ENCODE measurements at regions not wholly inside any gene's neighbourhood (a gene's known extent, or its start where the extent isn't known, plus 50 kb on each side); places are given as distances from the start of the nearest gene placed in this dataset.

- no peaks in the 10 kb centered on the region for H3K27me3 ChIP-seq
- no peak overlapping the region for H3K27ac ChIP-seq
- no peaks in the 10 kb centered on the region for H3K36me3 ChIP-seq
- in situ Hi-C loops (cut with MboI; ENCODE audit: low sequenced_read_pairs in 4 of 4) (no loop called here), intact Hi-C loops (cut with DNase I; ENCODE audit: low total_unique reads) (no loop called here)
- peaks cover 0 to 9% of the 10 kb centered on the region in 2 donors for H3K4me1 ChIP-seq
- ATAC-seq (no peak), DNase-seq (no peak)
- H3K4me3 ChIP-seq: no peak overlapping the region
- H3K9me3 ChIP-seq: no peaks in the 10 kb centered on the region
- no peak for TF ChIP-seq POLR2A (IDR thresholded peaks at IDR 0.05)
- TF ChIP-seq, protein P1, sequence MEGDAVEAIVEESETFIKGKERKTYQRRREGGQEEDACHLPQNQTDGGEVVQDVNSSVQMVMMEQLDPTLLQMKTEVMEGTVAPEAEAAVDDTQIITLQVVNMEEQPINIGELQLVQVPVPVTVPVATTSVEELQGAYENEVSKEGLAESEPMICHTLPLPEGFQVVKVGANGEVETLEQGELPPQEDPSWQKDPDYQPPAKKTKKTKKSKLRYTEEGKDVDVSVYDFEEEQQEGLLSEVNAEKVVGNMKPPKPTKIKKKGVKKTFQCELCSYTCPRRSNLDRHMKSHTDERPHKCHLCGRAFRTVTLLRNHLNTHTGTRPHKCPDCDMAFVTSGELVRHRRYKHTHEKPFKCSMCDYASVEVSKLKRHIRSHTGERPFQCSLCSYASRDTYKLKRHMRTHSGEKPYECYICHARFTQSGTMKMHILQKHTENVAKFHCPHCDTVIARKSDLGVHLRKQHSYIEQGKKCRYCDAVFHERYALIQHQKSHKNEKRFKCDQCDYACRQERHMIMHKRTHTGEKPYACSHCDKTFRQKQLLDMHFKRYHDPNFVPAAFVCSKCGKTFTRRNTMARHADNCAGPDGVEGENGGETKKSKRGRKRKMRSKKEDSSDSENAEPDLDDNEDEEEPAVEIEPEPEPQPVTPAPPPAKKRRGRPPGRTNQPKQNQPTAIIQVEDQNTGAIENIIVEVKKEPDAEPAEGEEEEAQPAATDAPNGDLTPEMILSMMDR (IDR thresholded peaks at IDR 0.05 in 4 of 5, conservative IDR thresholded peaks at IDR 0.05 in 1 of 5): no peak
These were observed 135.0 kb downstream of the FOXD2 start for GRCh38 chr1:47572731-47573430.

DNA sequence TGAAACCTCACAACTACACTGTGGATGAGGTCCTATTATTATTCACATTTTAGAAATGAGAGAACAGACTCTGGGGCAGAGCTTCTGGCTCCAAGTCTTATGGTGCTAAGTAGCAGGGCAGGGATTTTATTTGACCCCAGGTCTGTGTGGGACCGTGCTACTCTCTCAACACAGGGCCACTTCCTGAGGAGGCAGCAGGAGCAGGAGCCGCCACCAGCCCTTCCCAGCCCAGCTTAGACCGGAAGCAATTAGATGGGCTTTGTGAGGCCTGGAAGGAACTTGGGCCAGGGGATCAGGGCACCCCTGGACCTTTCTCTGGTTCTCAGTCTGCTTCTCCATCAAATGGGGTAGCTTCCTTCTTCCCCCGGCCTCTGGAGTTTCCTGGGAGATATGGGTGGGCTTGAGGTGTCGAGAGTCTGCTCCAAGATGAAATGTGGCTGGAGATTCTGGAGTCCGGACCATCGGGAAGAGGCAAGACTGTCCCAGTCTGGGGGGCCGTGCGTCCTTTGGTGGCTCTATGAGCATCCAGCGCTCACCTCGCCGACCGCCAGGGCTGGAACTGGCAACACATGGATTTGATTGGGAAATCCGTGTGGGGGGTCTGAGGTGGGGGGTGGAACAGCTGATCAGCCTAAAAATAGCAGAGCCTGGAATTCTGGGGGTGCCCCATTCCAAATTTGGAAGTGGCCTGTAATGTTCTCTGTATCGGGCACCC lies 136.8 kb downstream of the FOXD2 start:
- H3K27me3 ChIP-seq: no peaks in the 10 kb centered on the region
- no peaks in the 10 kb centered on the region for H3K36me3 ChIP-seq
- DNase-seq (no peak), ATAC-seq (no peak)
- in situ Hi-C loops (cut with MboI; ENCODE audit: low sequenced_read_pairs in 4 of 4): no loop called here
- H3K4me1 ChIP-seq: peaks cover 0 to 5% of the 10 kb centered on the region in 2 donors
- no peaks in the 10 kb centered on the region for H3K9me3 ChIP-seq
- no peak for TF ChIP-seq POLR2A (IDR thresholded peaks at IDR 0.05)
- TF ChIP-seq, protein P1 (IDR thresholded peaks at IDR 0.05 in 4 of 5, conservative IDR thresholded peaks at IDR 0.05 in 1 of 5): no peak
- H3K27ac ChIP-seq: no peak overlapping the region
- intact Hi-C loops (cut with DNase I; ENCODE audit: low total_unique reads): no loop called here
- no peak overlapping the region for H3K4me3 ChIP-seq

DNA sequence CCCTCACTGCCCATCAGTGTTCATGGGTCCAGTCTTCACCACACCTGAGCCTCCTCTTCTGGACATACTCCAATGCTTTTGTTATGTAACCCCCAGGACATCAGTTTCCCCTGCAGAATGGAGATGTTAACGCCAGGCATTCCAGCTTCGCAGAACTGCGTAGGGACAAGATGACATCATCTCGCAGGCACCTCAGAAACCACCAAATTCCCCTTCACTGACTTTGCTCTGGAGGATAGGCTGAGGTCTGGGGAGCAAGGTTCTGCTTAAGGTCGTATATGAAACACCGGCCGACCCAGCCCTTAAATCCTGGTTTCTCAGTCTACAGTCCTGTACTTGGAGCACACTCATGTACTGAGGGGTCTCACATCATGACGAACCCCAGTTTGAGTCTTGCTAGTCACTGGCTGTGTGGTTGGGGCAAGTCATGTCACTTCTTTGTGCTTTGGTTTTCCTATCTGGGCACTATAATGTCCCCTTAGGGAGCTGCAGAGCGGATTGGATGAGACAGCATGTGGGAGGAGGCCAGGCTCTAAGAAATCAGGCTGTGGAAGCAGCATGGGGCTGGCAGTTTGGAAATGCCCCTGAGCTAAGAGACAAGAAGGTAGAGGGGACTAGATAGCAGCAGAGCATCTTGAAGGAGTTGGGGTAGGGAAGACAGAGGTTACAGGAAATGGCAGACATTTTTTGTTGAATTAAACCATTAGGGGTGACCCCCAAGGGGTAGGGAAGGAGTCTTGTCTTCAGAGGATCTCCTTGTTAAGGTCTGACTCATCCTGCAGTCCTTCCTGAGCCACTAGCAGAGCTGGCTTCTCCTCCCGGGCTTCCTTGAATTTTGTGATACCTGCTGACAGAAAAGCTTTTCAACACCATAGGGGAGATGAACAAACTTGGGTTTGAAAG lies 138.3 kb downstream of the FOXD2 start:
- in situ Hi-C loops (cut with MboI; ENCODE audit: low sequenced_read_pairs in 4 of 4): no loop called here
- no peak for DNase-seq
- TF ChIP-seq POLR2A (IDR thresholded peaks at IDR 0.05): no peak
- TF ChIP-seq, protein P1 (IDR thresholded peaks at IDR 0.05 in 4 of 5, conservative IDR thresholded peaks at IDR 0.05 in 1 of 5): no peak
- no peak for ATAC-seq
- intact Hi-C loops (cut with DNase I; ENCODE audit: low total_unique reads): no loop called here
- no peaks in the 10 kb centered on the region for H3K9me3 ChIP-seq
- no peak overlapping the region for H3K4me3 ChIP-seq
- no peaks in the 10 kb centered on the region for H3K36me3 ChIP-seq
- H3K27me3 ChIP-seq: peaks cover 0 to 2% (median 0%) of the 10 kb centered on the region in 3 donors
- no peak overlapping the region for H3K27ac ChIP-seq
- H3K4me1 ChIP-seq: no peaks in the 10 kb centered on the region

DNA sequence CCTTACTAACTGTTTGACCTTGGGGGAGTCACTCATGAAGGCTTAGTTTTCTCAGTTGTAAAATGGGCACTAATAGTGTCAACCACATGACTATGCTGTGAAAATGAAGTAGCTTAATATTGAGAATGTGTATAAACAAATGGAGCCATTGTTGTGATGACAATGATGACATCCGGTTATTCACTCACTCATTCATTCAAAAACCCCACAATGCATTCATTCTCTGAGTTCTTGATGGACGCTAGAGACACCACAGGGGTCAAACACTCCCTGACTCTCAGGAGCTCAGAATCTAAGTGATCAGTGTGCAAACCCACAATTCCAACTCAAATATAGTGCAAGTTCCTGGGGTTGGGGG lies 138.9 kb downstream of the FOXD2 start:
- Histone ChIP-seq H3K4me1 (no peaks in the 10 kb centered on the region), H3K27me3 (peaks cover 0 to 2% (median 0%) of the 10 kb centered on the region in 3 donors), H3K27ac (no peak overlapping the region), H3K9me3 (no peaks in the 10 kb centered on the region), H3K4me3 (no peak overlapping the region), H3K36me3 (no peaks in the 10 kb centered on the region)
- TF ChIP-seq, protein P1 (IDR thresholded peaks at IDR 0.05 in 4 of 5, conservative IDR thresholded peaks at IDR 0.05 in 1 of 5): no peak
- TF ChIP-seq POLR2A (IDR thresholded peaks at IDR 0.05): no peak
- intact Hi-C loops (cut with DNase I; ENCODE audit: low total_unique reads): no loop called here
- DNase-seq: no peak
- in situ Hi-C loops (cut with MboI; ENCODE audit: low sequenced_read_pairs in 4 of 4): no loop called here
- ATAC-seq: no peak
